GM19025 (cell line): ENCODE measurements at regions not wholly inside any gene's neighbourhood (a gene's known extent, or its start where the extent isn't known, plus 50 kb on each side); places are given as distances from the start of the nearest gene placed in this dataset.
"Not testable (repeated sequence)": the region's sequence is repeated elsewhere in the genome, so short reads cannot be mapped to it uniquely, and the experiment has no call there.

Experiments used
- ATAC-seq: cut with Tn5 transposase; IDR thresholded peaks from one replicate; pipeline ENCODE4 v1.9.1; 2021; ENCODE audit warnings: mild to moderate bottlenecking, low read depth, moderate library complexity; ENCODE audit not compliant: unreplicated experiment

- ATAC-seq: no peak
These were observed 389.9 kb upstream of the EMCN start for GRCh38 chr4:100907465-100908454.

- ATAC-seq: no peak
These were observed 389.2 kb upstream of the EMCN start for GRCh38 chr4:100906973-100907372.

GRCh38 chr4:100900945-100901344 is 383.1 kb upstream of the EMCN start:
- ATAC-seq: not testable (repeated sequence)

GRCh38 chr4:100900134-100900533 is 382.3 kb upstream of the EMCN start:
- no peak for ATAC-seq

GRCh38 chr4:100898844-100899243 is 381.0 kb upstream of the EMCN start:
- no peak for ATAC-seq

GRCh38 chr4:100895556-100896197 is 377.9 kb upstream of the EMCN start:
- ATAC-seq: peak; percentile 83

- no peak for ATAC-seq
These were observed 376.6 kb upstream of the EMCN start for GRCh38 chr4:100894339-100894870.

- ATAC-seq: no peak
These were observed 374.0 kb upstream of the EMCN start for GRCh38 chr4:100891808-100892207.

- ATAC-seq: no peak
These were observed 372.1 kb upstream of the EMCN start for GRCh38 chr4:100889898-100890297.

GRCh38 chr4:100889401-100889800 is 371.6 kb upstream of the EMCN start:
- ATAC-seq: no peak

GRCh38 chr4:100882661-100883060 is 364.8 kb upstream of the EMCN start:
- ATAC-seq: no peak

- no peak for ATAC-seq
These were observed 363.5 kb upstream of the EMCN start for GRCh38 chr4:100881283-100881682.

GRCh38 chr4:100880011-100880410 is 362.2 kb upstream of the EMCN start:
- no peak for ATAC-seq

GRCh38 chr4:100879471-100879870 is 361.6 kb upstream of the EMCN start:
- no peak for ATAC-seq

- no peak for ATAC-seq
These were observed 358.7 kb upstream of the EMCN start for GRCh38 chr4:100876546-100876945.

- no peak for ATAC-seq
These were observed 357.7 kb upstream of the EMCN start for GRCh38 chr4:100875296-100876068.

GRCh38 chr4:100872811-100873210 is 355.0 kb upstream of the EMCN start:
- ATAC-seq: no peak

- no peak for ATAC-seq
These were observed 353.3 kb upstream of the EMCN start for GRCh38 chr4:100870940-100871772.

- no peak for ATAC-seq
These were observed 351.5 kb upstream of the EMCN start for GRCh38 chr4:100869276-100869675.

GRCh38 chr4:100868281-100868680 is 350.5 kb upstream of the EMCN start:
- not testable (repeated sequence) for ATAC-seq
